IPS DF 6.9 (cell line): ENCODE measurements at regions not wholly inside any gene's neighbourhood (a gene's known extent, or its start where the extent isn't known, plus 50 kb on each side); places are given as distances from the start of the nearest gene placed in this dataset.

ENCODE experiments used
- DNase-seq: peaks from one replicate; pipeline ENCODE4 v3.0.0-alpha.2; 2013; ENCODE audit warnings: low read depth, low spot score
- H3K27ac ChIP-seq: one replicate; pipeline ENCODE4 v1.5.1; 2013; ENCODE audit warnings: low read length, control low read depth
- H3K27me3 ChIP-seq: 2 replicates; pipeline ENCODE4 v1.6.1; 2013; ENCODE audit warnings: mild to moderate bottlenecking, low read length; ENCODE audit not compliant: control insufficient read depth, insufficient read depth
- H3K36me3 ChIP-seq: 2 replicates; pipeline ENCODE4 v1.6.1; 2013; ENCODE audit warnings: low read length; ENCODE audit not compliant: control insufficient read depth, insufficient read depth
- H3K4me1 ChIP-seq: 2 replicates; pipeline ENCODE4 v1.6.1; 2013; ENCODE audit warnings: low read length; ENCODE audit not compliant: control insufficient read depth, insufficient read depth
- H3K4me3 ChIP-seq: 2 replicates; pipeline ENCODE4 v1.5.1; 2013; ENCODE audit warnings: mild to moderate bottlenecking, low read length
- H3K9me3 ChIP-seq: 2 replicates; pipeline ENCODE4 v1.6.1; 2013; ENCODE audit warnings: low read length, inconsistent platforms; ENCODE audit not compliant: control insufficient read depth, insufficient read depth
- WGBS: extraction: QIAGEN DNeasy Blood & Tissue Kit; methylation state at CpG from one replicate; pipeline ENCODE4 v1.1.7; 2013; ENCODE audit warnings: mixed read lengths, missing lambda C conversion rate; ENCODE audit not compliant: insufficient read length, insufficient coverage; 5-methylcytosine and 5-hydroxymethylcytosine counted together

- Histone ChIP-seq H3K27ac (no peak overlapping the region), H3K4me3 (no peak overlapping the region), H3K36me3 (no peaks in the 10 kb centered on the region), H3K27me3 (no peaks in the 10 kb centered on the region), H3K4me1 (no peaks in the 10 kb centered on the region), H3K9me3 (no peaks in the 10 kb centered on the region)
- DNase-seq: no peak
- WGBS: no CpG with 5 or more reads among the region's 5 CpGs
Measured at GRCh38 chr7:38034062-38034908, 113.8 kb downstream of the EPDR1 start.

GRCh38 chr7:38040831-38041230 is 120.4 kb downstream of the EPDR1 start:
- no peak for DNase-seq
- WGBS: no CpG with 5 or more reads among the region's 4 CpGs
- H3K27me3 ChIP-seq: no peaks in the 10 kb centered on the region

DNA sequence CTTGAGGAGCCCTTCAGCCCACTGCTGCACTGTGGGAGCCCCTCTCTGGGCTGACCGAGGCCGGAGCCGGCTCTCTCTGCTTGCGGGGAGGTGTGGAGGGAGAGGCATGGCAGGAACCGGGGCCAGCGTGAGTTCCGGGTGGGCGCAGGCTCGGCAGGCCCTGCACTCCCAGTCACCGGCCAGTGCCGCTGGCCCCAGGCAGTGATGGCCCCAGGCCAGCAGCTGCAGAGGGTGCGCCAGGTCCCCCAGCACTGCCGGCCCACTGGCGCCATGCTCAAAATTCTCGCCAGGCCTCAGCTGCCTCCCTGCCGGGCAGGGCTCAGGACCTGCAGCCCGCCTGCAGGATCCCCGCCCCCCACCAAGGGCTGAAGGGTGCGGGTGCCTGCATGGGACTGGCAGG is 128.4 kb upstream of the STARD3NL start:
- Histone ChIP-seq H3K27ac (no peak overlapping the region), H3K36me3 (no peaks in the 10 kb centered on the region), H3K4me3 (no peak overlapping the region), H3K9me3 (no peaks in the 10 kb centered on the region), H3K4me1 (no peaks in the 10 kb centered on the region), H3K27me3 (no peaks in the 10 kb centered on the region)
- no CpG with 5 or more reads among the region's 19 CpGs for WGBS
- no peak for DNase-seq

More at GRCh38 chr7:38040831-38041230, 120.4 kb downstream of the EPDR1 start:
- Histone ChIP-seq H3K4me3 (no peak overlapping the region), H3K9me3 (no peaks in the 10 kb centered on the region), H3K4me1 (no peaks in the 10 kb centered on the region), H3K27ac (no peak overlapping the region), H3K36me3 (no peaks in the 10 kb centered on the region)

- DNase-seq: no peak
- no peak overlapping the region for H3K27ac ChIP-seq
- no peaks in the 10 kb centered on the region for H3K27me3 ChIP-seq
- no peaks in the 10 kb centered on the region for H3K36me3 ChIP-seq
- H3K4me1 ChIP-seq: no peaks in the 10 kb centered on the region
- H3K4me3 ChIP-seq: no peak overlapping the region
- H3K9me3 ChIP-seq: no peaks in the 10 kb centered on the region
- no CpG with 5 or more reads among the region's 2 CpGs for WGBS
Measured at GRCh38 chr7:38051311-38051710, 126.7 kb upstream of the STARD3NL start.

GRCh38 chr7:38051786-38052185 is 126.3 kb upstream of the STARD3NL start:
- DNase-seq: no peak
- no peak overlapping the region for H3K27ac ChIP-seq
- H3K4me3 ChIP-seq: no peak overlapping the region
- H3K4me1 ChIP-seq: no peaks in the 10 kb centered on the region
- WGBS: no CpG with 5 or more reads among the region's 3 CpGs
- H3K27me3 ChIP-seq: no peaks in the 10 kb centered on the region
- H3K9me3 ChIP-seq: no peaks in the 10 kb centered on the region
- no peaks in the 10 kb centered on the region for H3K36me3 ChIP-seq

- H3K9me3 ChIP-seq: no peaks in the 10 kb centered on the region
- H3K4me3 ChIP-seq: no peak overlapping the region
- DNase-seq: no peak
- WGBS: no CpG with 5 or more reads among the region's 2 CpGs
- H3K27ac ChIP-seq: no peak overlapping the region
- no peaks in the 10 kb centered on the region for H3K36me3 ChIP-seq
- H3K27me3 ChIP-seq: no peaks in the 10 kb centered on the region
- H3K4me1 ChIP-seq: no peaks in the 10 kb centered on the region
Measured at GRCh38 chr7:38052786-38053185, 125.3 kb upstream of the STARD3NL start.

GRCh38 chr7:38054199-38054598 is 123.8 kb upstream of the STARD3NL start:
- DNase-seq: no peak
- H3K27ac ChIP-seq: no peak overlapping the region
- no peaks in the 10 kb centered on the region for H3K9me3 ChIP-seq
- H3K27me3 ChIP-seq: no peaks in the 10 kb centered on the region
- WGBS: no CpG with 5 or more reads among the region's 3 CpGs
- H3K4me1 ChIP-seq: no peaks in the 10 kb centered on the region
- H3K36me3 ChIP-seq: no peaks in the 10 kb centered on the region
- H3K4me3 ChIP-seq: no peak overlapping the region

DNA sequence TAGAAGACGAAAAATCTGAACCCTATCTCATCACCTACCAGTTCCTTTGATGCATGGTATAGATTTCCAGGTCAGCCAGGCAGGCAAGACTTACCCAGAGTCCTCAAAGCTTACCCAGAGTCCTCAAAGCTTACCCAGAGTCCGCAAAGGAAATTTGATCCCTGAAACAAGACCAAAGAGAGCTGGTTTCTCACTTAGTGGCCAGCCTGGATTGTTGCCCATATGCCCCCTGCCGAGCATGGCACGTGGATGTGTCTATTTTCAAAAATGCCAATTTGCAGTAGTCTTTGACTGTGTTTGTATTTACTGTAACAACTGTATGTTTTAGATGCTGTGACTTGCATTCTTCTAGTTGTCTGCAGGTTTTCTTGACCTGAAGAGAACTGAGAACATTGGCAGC is 120.2 kb upstream of the STARD3NL start:
- Histone ChIP-seq H3K4me3 (no peak overlapping the region), H3K27ac (no peak overlapping the region), H3K27me3 (no peaks in the 10 kb centered on the region), H3K4me1 (no peaks in the 10 kb centered on the region), H3K9me3 (no peaks in the 10 kb centered on the region), H3K36me3 (no peaks in the 10 kb centered on the region)
- WGBS: no CpG with 5 or more reads among the region's 4 CpGs
- DNase-seq: no peak

- no peaks in the 10 kb centered on the region for H3K36me3 ChIP-seq
- DNase-seq: no peak
- H3K9me3 ChIP-seq: no peaks in the 10 kb centered on the region
- H3K4me3 ChIP-seq: no peak overlapping the region
- no peaks in the 10 kb centered on the region for H3K4me1 ChIP-seq
- WGBS: no CpG with 5 or more reads among the region's 4 CpGs
- H3K27me3 ChIP-seq: no peaks in the 10 kb centered on the region
- H3K27ac ChIP-seq: no peak overlapping the region
Measured at GRCh38 chr7:38060116-38060515, 117.9 kb upstream of the STARD3NL start.

GRCh38 chr7:38060637-38061036 is 117.4 kb upstream of the STARD3NL start:
- Histone ChIP-seq H3K4me1 (no peaks in the 10 kb centered on the region), H3K27me3 (no peaks in the 10 kb centered on the region), H3K27ac (no peak overlapping the region), H3K9me3 (no peaks in the 10 kb centered on the region), H3K36me3 (no peaks in the 10 kb centered on the region), H3K4me3 (no peak overlapping the region)
- no peak for DNase-seq
- no CpG with 5 or more reads among the region's 1 CpG for WGBS

DNA sequence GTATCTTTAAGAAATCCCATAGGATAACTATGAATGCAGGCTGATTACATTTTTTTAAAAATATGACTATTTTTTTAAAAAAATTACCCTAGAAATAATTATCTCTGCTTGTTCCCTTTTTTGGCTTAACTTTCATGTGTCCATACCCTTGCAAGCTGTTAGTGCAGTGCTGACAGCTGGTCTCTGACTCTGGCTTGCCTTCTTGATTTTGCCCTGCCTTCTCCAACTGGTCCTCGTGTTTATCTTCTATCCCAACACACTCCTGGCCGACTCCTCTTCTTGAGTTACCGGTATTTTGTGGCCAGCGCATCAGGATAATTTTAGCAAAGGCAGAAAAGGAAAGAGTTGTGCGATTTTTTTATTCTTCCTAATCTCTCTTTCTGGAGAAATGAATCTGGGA is 111.7 kb upstream of the STARD3NL start:
- Histone ChIP-seq H3K9me3 (no peaks in the 10 kb centered on the region), H3K4me1 (no peaks in the 10 kb centered on the region; the same call in 1 of the 2 replicates), H3K4me3 (no peak overlapping the region), H3K36me3 (no peaks in the 10 kb centered on the region), H3K27ac (no peak overlapping the region), H3K27me3 (no peaks in the 10 kb centered on the region)
- DNase-seq: no peak
- no CpG with 5 or more reads among the region's 5 CpGs for WGBS
